ENCODE measurements at regions not wholly inside any gene's neighbourhood (a gene's known extent, or its start where the extent isn't known, plus 50 kb on each side); places are given as distances from the start of the nearest gene placed in this dataset.

GRCh38 chr5:25707093-25707492 lies 1062.3 kb upstream of the CDH10 start:
- TF ChIP-seq POLR2A (IDR thresholded peaks at IDR 0.05) (no peak), CTCF (IDR thresholded peaks at IDR 0.05 in 8 of 11, conservative IDR thresholded peaks at IDR 0.05 in 3 of 11) (no peak)
